GM19463 (cell line): ENCODE measurements at regions not wholly inside any gene's neighbourhood (a gene's known extent, or its start where the extent isn't known, plus 50 kb on each side); places are given as distances from the start of the nearest gene placed in this dataset.

ENCODE experiments used
- ATAC-seq: cut with Tn5 transposase; IDR thresholded peaks from one replicate; pipeline ENCODE4 v1.9.1; 2021; ENCODE audit warnings: mild to moderate bottlenecking, moderate library complexity; ENCODE audit not compliant: unreplicated experiment

DNA sequence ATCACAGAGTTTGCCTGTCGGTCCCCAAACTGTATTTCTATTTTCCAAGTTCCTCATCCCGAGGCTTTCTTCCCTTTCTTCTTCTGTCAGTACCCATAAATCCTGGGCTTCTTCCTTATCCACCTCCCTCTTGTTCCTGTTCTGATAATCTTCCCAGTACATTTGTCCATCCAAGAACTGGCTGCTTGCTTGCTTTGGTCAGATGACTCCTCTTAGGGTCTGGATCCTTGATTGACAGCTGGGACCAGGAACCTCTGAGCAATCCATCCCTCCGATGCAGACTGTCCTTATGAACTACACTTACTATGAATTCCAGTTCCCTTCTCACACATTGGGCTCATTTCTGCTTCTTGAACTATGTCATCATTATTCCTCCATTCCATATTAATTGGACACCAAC lies 275.3 kb upstream of the CITED2 start:
- no peak for ATAC-seq

DNA sequence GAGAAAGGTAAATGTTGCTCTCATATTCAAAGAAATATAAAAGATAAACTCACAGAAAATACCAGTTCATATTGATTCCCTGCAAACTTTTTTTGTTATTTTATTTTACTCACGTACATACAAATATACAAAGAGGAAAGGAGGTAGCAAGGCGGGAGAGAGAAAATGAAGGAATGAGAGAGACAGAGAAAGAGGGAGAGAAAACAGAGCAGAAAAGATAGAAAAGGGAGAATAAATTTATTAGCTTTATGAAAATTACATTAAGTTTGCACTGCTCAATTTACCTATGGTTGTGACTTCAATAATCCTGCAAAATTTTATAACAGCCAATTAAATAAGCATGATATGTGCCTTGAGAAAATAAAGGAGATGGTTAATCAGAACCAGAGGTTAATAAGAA lies 274.7 kb upstream of the CITED2 start:
- ATAC-seq: no peak

DNA sequence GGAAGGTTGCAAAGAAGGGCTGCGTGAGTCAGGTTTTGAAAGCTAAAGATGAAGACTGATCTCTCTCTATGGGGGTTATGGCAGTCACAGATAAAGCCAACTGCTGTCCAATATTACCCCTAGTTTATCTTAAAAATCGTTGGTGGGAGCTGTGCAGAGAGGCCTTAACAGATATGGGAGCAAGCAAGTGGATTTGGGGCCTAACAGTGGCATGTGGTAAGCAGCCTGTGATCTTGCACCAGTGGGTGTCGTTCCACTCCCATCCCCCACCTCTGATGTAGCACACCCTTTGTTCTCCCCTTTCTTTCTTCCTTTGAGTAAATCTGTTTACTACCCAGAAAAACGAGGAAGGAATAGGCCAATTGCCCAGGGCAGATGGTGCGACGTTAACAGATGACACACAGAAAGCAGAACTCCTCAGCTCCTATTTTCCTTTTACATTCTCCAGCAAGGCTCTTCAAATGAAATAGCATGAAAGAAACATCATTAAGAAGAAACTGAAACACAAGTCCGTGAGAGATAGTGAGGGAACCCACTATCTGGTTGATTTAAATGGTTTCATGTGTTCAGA lies 274.1 kb upstream of the CITED2 start:
- no peak for ATAC-seq

DNA sequence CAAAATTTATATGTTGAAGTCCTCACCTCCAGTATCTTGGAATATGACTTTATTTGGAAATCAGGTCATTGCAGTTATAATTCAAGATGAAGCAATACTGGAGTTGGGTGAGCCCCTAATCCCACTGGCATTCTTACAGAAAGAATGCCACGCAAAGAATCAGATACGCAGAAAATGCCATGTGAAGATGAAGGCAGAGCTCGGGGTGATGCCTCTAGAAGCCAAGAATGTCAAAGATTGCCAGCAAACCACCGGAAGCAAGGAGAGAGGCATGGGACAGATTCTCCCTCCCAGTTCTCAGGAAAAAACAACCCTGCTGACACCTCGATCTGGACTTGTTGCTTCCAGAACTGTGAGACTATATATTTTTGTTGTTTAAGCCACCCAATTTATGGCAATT lies 273.4 kb upstream of the CITED2 start:
- ATAC-seq: no peak

DNA sequence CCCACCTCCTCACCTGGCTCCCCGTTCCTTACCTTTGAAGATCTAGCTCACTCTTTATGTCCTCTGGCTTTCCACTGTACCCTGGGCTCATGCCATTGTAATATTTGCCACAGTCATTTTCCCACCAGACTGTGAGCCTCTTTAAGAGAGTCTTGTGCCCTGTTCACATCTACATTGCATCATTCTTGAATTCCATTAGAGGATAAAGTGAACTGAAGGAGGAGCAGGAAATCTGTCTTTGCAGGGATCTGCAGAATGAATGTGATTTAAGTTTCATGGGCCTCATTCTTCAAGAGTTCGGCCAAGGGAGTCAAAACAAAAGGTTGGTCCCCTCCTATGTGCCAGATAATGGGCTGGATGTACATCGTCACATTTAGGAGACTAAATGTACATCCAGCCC lies 272.6 kb upstream of the CITED2 start:
- ATAC-seq: no peak

DNA sequence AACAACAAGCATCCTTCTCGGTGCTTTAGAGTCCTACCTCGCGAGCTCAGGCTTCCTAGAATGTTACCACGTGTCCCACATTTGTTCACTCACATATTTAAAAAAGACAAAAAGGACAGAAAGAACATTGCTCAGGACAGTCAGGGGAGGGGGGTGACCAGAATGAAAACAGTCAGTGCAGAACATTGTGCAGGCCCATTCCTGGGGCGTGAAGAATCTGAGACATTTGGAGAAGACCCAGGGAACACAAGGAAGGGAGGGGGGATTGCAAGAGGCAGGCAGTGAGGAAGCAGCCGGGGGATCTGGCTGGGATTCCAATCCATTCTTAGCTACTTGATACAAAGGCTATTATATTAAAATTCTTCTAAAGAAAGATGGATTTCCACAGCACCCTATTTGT lies 270.4 kb upstream of the CITED2 start:
- no peak for ATAC-seq

DNA sequence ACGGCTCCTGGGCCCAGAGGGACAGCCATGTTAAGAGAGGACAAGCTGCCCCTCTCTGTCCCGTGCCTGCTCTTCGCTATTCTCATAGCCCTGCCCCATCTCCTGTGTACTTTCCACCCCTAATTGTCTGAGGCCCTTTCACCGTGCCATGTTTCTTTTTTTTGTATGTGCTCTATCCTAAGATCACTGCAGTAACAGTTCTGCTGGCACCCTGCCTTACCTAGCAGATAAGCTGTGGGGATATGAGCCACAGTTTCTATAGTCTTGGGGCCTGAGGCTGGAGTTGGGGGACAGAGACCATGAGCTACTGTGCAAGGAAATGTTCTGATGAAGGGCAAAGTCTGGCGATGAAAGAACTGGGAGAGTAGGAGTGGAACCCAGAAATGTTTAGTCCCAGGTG lies 269.5 kb upstream of the CITED2 start:
- ATAC-seq: no peak

DNA sequence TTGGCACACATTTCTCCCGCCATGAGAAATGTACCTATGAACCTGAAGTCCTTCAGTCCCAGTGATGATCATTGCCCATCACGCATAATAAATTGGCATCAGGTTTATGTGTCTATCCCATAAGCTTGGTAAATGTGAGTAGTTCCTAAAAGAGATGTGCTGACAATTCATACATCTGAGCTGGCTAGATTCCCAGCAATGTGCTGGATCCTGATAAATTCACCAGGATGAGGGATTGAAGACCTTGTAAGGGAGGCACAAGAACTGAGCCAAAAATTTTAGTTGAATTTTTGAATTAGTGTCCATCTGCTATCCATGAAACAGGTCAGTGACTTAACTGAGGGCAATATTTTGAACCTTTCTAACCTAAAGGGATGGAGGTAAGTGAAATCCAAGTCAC lies 267.9 kb upstream of the CITED2 start:
- ATAC-seq: no peak

DNA sequence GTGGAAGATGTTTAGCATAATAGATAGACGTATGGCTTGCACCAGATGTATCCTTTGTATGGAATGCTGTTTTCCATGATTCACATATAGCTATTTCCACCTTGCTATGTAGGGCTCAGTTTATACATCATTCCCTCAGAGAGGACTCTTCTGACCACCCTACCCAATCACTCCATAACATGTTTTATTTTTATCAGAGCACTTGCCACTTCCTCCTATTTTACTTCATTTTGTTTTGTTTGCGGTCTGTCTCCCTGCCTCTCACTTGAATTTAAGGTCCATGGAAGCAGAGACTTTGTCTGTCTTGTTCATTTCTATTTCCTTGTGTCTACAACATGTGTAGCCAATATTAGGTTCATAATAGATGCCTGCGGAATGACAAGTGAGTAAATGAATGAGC lies 266.9 kb upstream of the CITED2 start:
- no peak for ATAC-seq

DNA sequence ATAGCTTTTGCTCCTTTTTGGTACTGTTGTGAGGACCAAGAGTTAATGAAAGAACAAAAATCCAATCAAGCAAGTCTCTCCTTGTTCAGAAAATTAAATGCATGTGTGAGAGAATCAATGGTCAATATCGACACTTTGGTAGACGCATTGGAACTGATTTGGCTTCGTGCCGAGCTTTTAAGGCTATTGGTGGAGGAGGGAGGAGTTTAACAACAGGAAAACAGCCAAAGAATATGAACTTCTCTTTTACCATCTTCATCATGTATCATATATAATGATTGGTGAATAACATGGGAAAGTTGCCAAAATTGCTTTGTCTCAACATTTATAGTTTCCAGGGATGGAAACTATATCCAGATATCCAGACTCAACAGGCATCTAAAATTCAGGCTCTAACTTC lies 266.5 kb upstream of the CITED2 start:
- peak; percentile 16 for ATAC-seq

DNA sequence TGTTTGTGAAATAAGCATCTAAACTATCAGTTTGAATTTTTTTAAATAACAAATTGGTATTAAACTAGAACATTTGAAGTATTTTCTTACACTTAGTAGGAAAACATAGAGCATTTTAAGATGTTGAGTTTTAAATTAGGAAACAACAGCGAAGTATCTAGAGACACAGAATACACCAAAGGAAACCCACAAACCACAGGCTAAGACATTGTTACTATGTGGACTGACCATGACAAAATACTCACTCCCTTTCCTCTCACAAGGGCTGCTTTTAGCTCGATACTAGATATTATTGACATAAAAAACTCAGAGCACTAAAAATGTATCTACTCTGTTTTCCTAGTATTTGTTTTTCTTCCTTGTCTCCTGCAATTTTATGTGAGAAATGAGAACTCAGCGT lies 266.0 kb upstream of the CITED2 start:
- ATAC-seq: peak; percentile 93

DNA sequence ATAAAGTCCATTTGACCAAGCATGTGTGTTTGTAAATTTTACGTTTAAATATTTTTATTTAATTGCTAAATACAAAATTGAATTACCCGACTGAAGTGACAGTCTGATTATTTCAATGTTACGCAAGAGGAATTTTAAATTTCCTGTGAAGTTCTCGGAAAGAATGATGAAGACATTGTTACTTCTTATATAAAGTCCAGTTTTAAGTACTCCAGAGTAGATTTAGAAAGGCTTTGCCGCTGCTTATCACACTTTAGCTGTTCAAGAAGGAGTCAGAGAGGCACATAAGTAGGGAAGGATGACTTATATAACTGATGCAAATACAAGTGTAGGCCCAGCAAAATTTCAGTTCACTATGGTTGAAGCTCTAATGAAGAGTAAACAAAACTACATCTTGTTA lies 265.1 kb upstream of the CITED2 start:
- no peak for ATAC-seq

DNA sequence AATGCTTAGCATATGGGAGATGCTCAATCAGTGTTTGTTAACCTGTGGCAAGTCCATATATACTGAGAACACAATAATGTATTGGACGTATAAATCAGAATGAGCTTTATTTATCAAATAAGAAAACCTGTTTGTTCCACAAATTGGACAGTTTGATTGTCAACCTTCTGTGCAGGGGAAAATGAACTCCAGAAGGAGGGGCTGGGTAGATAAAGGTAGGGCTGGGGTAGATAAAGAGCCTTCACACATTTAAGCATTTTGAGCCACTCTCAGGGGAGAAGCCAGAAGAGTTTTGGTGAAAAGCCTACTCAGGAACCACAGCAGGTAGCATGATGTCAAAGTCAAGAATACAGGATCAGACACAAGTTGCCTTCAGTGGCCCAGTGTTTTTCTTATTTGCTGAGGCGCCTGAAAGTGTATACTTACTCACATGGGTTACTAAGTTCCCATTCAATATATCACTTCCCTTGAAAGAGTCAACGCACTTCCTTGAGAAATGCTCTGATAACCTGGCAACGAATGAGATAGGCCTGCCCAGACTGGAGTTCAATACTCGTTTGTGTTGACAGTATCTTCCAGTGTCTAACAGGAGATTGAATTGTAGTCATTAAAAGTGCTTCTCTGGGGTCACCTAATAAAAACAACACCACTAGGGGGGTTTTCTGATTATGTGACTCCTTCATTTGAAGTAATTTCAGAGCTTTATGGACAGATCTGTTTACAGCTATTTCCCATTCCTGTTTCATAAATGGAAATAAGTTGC lies 263.9 kb upstream of the CITED2 start:
- no peak for ATAC-seq

DNA sequence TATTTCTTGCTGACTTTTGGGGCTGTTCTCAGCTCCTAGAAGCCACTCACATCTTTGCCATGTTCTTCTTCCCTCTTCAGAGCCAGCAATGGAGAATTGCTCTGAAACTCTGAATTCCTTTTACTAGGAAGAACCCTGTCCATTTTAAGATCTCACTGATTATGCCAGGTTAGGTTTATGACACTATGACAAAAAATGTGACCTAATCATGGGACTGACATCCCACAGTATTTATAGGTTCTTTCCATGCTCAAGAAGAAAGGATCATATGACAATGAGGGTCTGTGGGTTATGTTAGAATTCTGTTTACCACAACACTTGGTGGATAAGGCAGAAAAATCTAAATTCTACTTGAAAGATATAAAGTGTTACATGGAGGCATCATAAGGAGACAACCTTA lies 263.3 kb upstream of the CITED2 start:
- no peak for ATAC-seq

DNA sequence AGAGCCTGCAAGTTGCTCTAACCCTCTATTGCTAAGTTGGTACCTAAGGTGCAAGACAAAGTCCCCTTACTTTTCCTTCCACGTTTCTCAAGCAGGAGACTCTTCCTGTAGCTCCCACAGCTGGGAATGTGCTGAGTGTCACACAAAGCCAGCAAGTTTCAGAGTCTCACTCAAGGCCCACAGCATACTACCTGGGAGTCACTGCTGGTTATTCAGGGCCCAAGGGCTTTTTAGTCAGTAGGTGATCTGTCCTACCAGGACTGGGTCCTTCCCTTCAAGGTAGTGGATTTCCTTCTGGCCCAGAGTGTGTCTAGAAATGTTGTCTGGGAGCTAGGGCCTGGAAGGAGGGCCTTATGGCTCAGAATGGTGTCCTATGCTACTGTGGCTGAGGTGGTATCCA lies 261.9 kb upstream of the CITED2 start:
- no peak for ATAC-seq

DNA sequence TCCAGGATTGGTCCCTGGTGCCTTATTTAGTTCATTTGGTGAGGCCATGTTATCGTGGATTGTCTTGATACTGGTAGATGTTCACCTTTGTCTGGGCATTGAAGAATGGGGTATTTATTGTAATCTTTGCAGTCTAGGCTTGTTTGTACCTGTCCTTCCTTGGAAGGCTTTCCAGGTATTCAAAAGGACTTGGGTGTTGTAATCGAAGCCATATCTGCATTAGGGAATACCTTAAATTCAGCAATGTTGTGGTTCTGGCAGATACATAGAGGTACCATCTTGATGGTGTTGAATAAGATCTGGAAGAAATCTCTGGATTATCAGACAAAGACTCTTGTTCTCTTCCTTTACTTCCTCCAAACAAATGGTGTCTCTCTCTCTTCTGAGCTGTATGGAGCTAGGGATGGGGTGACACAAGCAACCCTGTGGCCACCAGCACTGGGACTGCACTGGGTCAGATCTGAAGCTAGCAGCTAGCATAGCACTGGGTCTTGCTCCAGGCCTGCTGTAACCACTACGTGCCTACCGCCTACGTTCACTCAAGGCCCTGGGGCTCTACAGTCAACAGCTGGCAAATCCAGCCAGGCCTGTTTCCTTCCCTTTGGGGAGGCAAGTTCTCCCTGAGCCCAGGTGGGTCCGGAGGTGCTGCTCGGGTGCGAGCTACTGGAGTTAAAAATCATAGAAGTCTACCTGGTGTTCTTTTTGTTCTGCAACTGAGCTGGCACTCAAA lies 261.1 kb upstream of the CITED2 start:
- ATAC-seq: no peak

DNA sequence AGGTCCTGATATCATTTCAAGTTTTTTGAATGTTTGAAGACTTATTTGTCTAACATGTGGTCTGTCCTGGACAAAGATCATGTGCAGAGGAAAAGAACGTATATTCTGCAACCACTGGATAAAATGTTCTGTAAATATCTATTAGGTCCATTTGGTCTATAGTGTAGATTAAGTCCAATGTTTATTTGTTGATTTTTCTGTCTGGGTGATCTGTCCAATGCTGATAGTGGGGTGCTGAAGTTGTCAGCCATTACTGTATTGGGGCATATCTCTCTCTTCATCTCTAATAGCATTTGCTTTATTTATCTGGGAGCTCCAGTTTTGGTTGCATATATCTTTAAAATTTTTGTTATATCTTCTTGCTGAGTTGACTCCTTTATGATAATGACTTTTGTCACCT lies 258.4 kb upstream of the CITED2 start:
- no peak for ATAC-seq

DNA sequence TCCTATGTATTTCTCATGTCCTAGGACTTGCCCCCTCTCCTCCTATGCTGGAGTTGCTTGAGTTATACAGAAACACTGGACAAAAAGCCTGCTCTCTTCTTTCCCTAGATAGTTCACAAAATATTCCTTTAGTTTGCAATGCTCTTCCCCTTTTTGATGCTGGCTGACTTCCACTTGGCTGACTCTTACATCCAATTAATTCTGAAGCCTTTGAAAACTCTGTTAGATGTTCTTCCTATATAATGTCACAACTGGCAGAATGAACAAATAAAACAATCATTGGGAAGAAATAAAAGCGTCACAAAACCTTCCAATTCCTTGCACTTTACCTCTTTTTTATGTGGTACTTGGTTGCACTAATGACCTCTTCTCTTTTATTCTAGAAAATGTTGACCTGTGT lies 253.8 kb upstream of the CITED2 start:
- ATAC-seq: no peak

DNA sequence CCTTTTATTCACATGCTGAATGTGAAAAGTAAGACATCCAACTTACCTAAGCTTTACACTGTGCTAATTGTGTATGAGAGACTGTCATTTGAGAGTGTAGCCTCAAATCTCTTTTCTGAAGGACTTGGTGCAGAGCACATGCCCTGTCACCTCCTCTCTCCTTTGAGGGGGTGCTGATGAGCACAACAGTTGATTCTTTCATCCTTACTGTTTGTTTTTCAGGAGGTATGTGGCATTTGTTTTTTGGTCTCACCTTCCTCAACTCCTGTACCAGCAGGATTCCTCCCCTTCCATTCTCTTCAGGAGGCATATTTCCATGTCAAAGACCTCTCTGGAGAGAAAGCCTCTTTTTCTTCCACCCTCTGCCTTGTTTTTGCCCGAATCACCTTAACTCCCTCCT lies 252.6 kb upstream of the CITED2 start:
- ATAC-seq: no peak

DNA sequence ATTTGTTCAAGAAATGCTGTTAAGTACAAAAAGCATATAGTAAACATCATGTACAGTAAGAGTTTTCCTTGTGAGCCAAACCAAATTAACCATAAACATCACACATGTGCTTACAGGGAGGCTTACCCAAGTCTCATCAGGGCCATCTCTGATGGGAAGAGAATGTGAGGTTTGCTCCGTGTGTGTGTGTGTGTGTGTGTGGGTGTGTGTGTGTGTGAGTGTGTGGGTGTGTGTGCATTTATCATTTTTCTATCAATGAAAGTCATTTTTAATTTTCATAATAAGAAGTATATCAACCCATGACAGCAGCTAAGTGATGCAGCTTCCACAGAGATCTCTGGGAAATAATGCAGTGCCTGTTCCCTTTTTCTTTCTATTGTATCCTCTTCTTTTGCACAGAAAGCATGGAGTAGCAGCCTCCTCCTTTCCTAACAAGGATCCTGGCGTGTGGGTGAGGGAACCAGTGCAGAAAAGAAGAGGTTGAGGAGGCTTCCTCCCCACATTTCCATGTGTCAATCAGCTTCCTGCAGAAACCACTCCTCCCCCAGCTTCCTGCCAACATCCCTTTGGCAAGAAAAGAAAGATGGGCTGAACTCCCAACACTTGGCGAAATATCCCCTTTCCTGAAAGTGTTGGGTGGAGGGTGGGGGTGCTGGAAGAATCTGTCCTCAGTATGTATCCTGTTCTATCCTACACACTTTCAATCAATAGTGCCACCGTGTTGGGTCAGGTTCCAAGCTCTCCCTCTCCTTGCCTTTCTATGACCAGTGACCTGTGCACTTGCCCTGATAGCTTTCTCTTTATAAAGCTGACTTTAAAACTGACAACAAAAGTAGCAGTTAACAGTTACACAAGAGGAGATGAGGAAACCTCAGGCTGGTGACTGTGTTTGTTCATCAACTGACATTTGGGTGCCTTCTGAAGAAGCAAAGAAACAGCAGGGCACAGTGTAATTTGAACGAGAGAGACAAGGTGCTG lies 251.8 kb upstream of the CITED2 start:
- ATAC-seq: no peak
